H9 (cell line): ENCODE measurements at regions not wholly inside any gene's neighbourhood (a gene's known extent, or its start where the extent isn't known, plus 50 kb on each side); places are given as distances from the start of the nearest gene placed in this dataset.

Experiments
- DNase-seq: peaks from one replicate; pipeline ENCODE4 v3.0.0-alpha.2; 2017
- H2AFZ ChIP-seq: one replicate; pipeline ENCODE4 v1.6.1; 2013; ENCODE audit warnings: mild to moderate bottlenecking, low read length, control low read depth, moderate library complexity
- H2AK5ac ChIP-seq: 2 replicates; pipeline ENCODE4 v1.6.1; 2013; ENCODE audit warnings: low read length, control low read depth, mixed read lengths; ENCODE audit not compliant: insufficient read length
- H2BK120ac ChIP-seq: one replicate; pipeline ENCODE4 v1.6.1; 2013; ENCODE audit warnings: low read depth, mild to moderate bottlenecking, low read length, control low read depth, inconsistent platforms; ENCODE audit not compliant: poor library complexity, severe bottlenecking
- H2BK12ac ChIP-seq: 2 replicates; pipeline ENCODE4 v1.6.1; 2013; ENCODE audit warnings: low read length, control low read depth, mixed read lengths, low read depth; ENCODE audit not compliant: insufficient read length
- H2BK15ac ChIP-seq: 2 replicates; pipeline ENCODE4 v1.6.1; 2013; ENCODE audit warnings: low read depth, low read length, control low read depth
- H2BK20ac ChIP-seq: one replicate; pipeline ENCODE4 v1.6.1; 2013; ENCODE audit warnings: low read depth, mild to moderate bottlenecking, low read length, control low read depth, inconsistent platforms; ENCODE audit not compliant: poor library complexity, severe bottlenecking
- H2BK5ac ChIP-seq: 2 replicates; pipeline ENCODE4 v1.6.1; 2013; ENCODE audit warnings: low read length, control low read depth, mixed read lengths; ENCODE audit not compliant: insufficient read length
- H3K14ac ChIP-seq: 2 replicates; pipeline ENCODE4 v1.6.1; 2013; ENCODE audit warnings: low read length, control low read depth; ENCODE audit not compliant: insufficient read depth
- H3K18ac ChIP-seq: 2 replicates; pipeline ENCODE4 v1.6.1; 2013; ENCODE audit warnings: low read depth, mild to moderate bottlenecking, mixed read lengths, low read length, control low read depth; ENCODE audit not compliant: insufficient read length
- H3K23ac ChIP-seq: 2 replicates; pipeline ENCODE4 v1.6.1; 2013; ENCODE audit warnings: low read length, control low read depth, mixed read lengths, low read depth; ENCODE audit not compliant: insufficient read length
- H3K23me2 ChIP-seq: 2 replicates; pipeline ENCODE4 v1.6.1; 2013; ENCODE audit warnings: low read depth, mild to moderate bottlenecking, mixed read lengths, low read length, control low read depth; ENCODE audit not compliant: insufficient read length, poor library complexity, severe bottlenecking
- H3K27ac ChIP-seq: 2 replicates; pipeline ENCODE4 v1.5.1; 2013; ENCODE audit warnings: low read length, control low read depth, mixed read lengths, low read depth; ENCODE audit not compliant: insufficient read length
- H3K27me3 ChIP-seq: 2 replicates; pipeline ENCODE4 v1.6.1; 2013; ENCODE audit warnings: low read length, control low read depth, inconsistent platforms; ENCODE audit not compliant: insufficient read depth
- H3K4ac ChIP-seq: 2 replicates; pipeline ENCODE4 v1.6.1; 2013; ENCODE audit warnings: low read depth, mild to moderate bottlenecking, control low read depth, inconsistent platforms, low read length, moderate library complexity
- H3K4me1 ChIP-seq: 2 replicates; pipeline ENCODE4 v1.6.1; 2013; ENCODE audit warnings: low read length, control low read depth, inconsistent platforms; ENCODE audit not compliant: insufficient read depth
- H3K4me2 ChIP-seq: 2 replicates; pipeline ENCODE4 v1.6.1; 2013; ENCODE audit warnings: low read length, control low read depth, mixed read lengths; ENCODE audit not compliant: insufficient read length, insufficient read depth
- H3K56ac ChIP-seq: 2 replicates; pipeline ENCODE4 v1.6.1; 2013; ENCODE audit warnings: low read depth, mild to moderate bottlenecking, mixed read lengths, low read length, control low read depth; ENCODE audit not compliant: insufficient read length
- H3K79me1 ChIP-seq: 2 replicates; pipeline ENCODE4 v1.6.1; 2013; ENCODE audit warnings: low read depth, mild to moderate bottlenecking, moderate library complexity, low read length, control low read depth, inconsistent platforms; ENCODE audit not compliant: insufficient read depth, poor library complexity, severe bottlenecking
- H3K79me2 ChIP-seq: 2 replicates; pipeline ENCODE4 v1.6.1; 2013; ENCODE audit warnings: low read length, control low read depth, inconsistent platforms; ENCODE audit not compliant: insufficient read depth
- H3K9ac ChIP-seq: 2 replicates; pipeline ENCODE4 v1.6.1; 2013; ENCODE audit warnings: low read length, control low read depth, mixed read lengths; ENCODE audit not compliant: insufficient read length; ENCODE audit errors: extremely low read depth
- H3K9me3 ChIP-seq: one replicate; pipeline ENCODE4 v1.6.1; 2013; ENCODE audit warnings: low read depth, low read length, inconsistent platforms; ENCODE audit not compliant: control insufficient read depth
- H3T11ph ChIP-seq: one replicate; pipeline ENCODE4 v1.6.1; 2013; ENCODE audit warnings: mild to moderate bottlenecking, low read length, control low read depth, inconsistent platforms
- H4K20me1 ChIP-seq: one replicate; pipeline ENCODE4 v1.6.1; 2013; ENCODE audit not compliant: control insufficient read depth, insufficient read length, insufficient read depth
- H4K5ac ChIP-seq: 2 replicates; pipeline ENCODE4 v1.6.1; 2013; ENCODE audit warnings: low read depth, mild to moderate bottlenecking, mixed read lengths, low read length, control low read depth; ENCODE audit not compliant: insufficient read length
- H4K8ac ChIP-seq: replicated peaks from 2 replicates; pipeline ENCODE4 v1.6.1; 2013; ENCODE audit warnings: low read length, control low read depth, mixed read lengths, low read depth; ENCODE audit not compliant: insufficient read length
- H4K91ac ChIP-seq: 2 replicates; pipeline ENCODE4 v1.6.1; 2013; ENCODE audit warnings: low read depth, mild to moderate bottlenecking, moderate library complexity, mixed read lengths, low read length, control low read depth; ENCODE audit not compliant: insufficient read length
- H3K27ac Mint-ChIP-seq, 3 experiments: 2 replicates in 2 of 3; 3 replicates in 1 of 3; pipeline ENCODE4 v1.8.0; 2020 to 2021; ENCODE audit warnings: mixed read lengths in 3 of 3, mild to moderate bottlenecking in 1 of 3, moderate library complexity in 1 of 3
- H3K27me3 Mint-ChIP-seq: 2 replicates; pipeline ENCODE4 v1.8.0; 2021; ENCODE audit warnings: low read depth, mild to moderate bottlenecking, moderate library complexity, mixed read lengths
- H3K36me3 Mint-ChIP-seq, 3 experiments: 2 replicates in 2 of 3; 3 replicates in 1 of 3; pipeline ENCODE4 v1.8.0; 2020 to 2021; ENCODE audit warnings: low read depth in 3 of 3, mixed read lengths in 3 of 3; ENCODE audit not compliant: insufficient read depth in 1 of 3
- H3K4me1 Mint-ChIP-seq, 2 experiments: 2 replicates each; pipeline ENCODE4 v1.8.0; 2020; ENCODE audit warnings: mixed read lengths in 2 of 2
- H3K4me3 Mint-ChIP-seq, 2 experiments: 2 replicates in 1 of 2; 3 replicates in 1 of 2; pipeline ENCODE4 v1.8.0; 2020 to 2021; ENCODE audit warnings: mild to moderate bottlenecking in 2 of 2, mixed read lengths in 2 of 2, moderate library complexity in 1 of 2
- H3K9me3 Mint-ChIP-seq, 2 experiments: 2 replicates in 1 of 2; 3 replicates in 1 of 2; pipeline ENCODE4 v1.8.0; 2020; ENCODE audit warnings: mild to moderate bottlenecking in 2 of 2, mixed read lengths in 2 of 2, moderate library complexity in 1 of 2
- WGBS: extraction: QIAGEN DNeasy Blood & Tissue Kit; methylation state at CpG from one replicate; pipeline ENCODE4 v1.1.7; 2013; ENCODE audit warnings: missing lambda C conversion rate, low lambda C conversion rate, mixed read lengths; ENCODE audit not compliant: insufficient read length; ENCODE audit errors: extremely low coverage; 5-methylcytosine and 5-hydroxymethylcytosine counted together
- TF ChIP-seq, protein P1 (sequence below): fragments of 200-600 bp; sonication (generic); conservative IDR thresholded peaks from 3 replicates; pipeline ENCODE4 v1.8.0; 2021; ENCODE audit warnings: antibody characterized with exemption, mild to moderate bottlenecking

DNA sequence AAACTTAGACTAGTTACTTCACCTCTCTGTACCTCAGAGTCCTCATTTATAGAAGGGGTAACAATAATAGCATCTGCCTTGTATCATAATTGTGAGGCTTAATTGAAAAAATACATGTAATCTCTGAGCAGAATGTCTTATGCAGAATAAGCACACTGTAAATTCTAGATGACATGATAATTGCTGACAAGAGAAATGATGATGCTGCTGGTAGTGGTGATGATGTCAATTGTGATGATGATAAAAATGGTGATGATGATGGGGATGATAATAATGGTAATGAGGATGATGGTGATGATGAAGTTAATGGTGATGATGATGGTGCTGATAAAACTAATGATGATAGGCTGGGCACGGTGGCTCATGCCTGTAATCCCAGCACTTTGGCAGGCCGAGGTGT is 346.1 kb upstream of the CDH4 start:
- no peak overlapping the region for H2BK20ac ChIP-seq
- H3K9ac ChIP-seq = no peak overlapping the region
- WGBS = no CpG with 5 or more reads among the region's 2 CpGs
- no peaks in the 10 kb centered on the region for H3K79me2 ChIP-seq
- H3K23me2 ChIP-seq = no peaks in the 10 kb centered on the region
- no peak overlapping the region for H2AK5ac ChIP-seq
- H4K91ac ChIP-seq = no peak overlapping the region
- TF ChIP-seq, protein P1, sequence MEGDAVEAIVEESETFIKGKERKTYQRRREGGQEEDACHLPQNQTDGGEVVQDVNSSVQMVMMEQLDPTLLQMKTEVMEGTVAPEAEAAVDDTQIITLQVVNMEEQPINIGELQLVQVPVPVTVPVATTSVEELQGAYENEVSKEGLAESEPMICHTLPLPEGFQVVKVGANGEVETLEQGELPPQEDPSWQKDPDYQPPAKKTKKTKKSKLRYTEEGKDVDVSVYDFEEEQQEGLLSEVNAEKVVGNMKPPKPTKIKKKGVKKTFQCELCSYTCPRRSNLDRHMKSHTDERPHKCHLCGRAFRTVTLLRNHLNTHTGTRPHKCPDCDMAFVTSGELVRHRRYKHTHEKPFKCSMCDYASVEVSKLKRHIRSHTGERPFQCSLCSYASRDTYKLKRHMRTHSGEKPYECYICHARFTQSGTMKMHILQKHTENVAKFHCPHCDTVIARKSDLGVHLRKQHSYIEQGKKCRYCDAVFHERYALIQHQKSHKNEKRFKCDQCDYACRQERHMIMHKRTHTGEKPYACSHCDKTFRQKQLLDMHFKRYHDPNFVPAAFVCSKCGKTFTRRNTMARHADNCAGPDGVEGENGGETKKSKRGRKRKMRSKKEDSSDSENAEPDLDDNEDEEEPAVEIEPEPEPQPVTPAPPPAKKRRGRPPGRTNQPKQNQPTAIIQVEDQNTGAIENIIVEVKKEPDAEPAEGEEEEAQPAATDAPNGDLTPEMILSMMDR = no peak
- DNase-seq = no peak
- H3K27ac ChIP-seq = no peak overlapping the region
- H3K4me1 ChIP-seq = peaks cover 5% of the 10 kb centered on the region; the same call in 1 of the 2 replicates
- no peaks in the 10 kb centered on the region for H4K20me1 ChIP-seq
- H3K36me3 Mint-ChIP-seq = peaks cover 0 to 8% (median 6%) of the 10 kb centered on the region in 3 experiments; a peak in 3 of 7 replicates
- no peak overlapping the region for H4K5ac ChIP-seq
- no peaks in the 10 kb centered on the region for H3K9me3 ChIP-seq
- H3T11ph ChIP-seq = no peak overlapping the region
- H3K4me3 Mint-ChIP-seq = no peak overlapping the region
- H3K4me2 ChIP-seq = no peak overlapping the region
- no peaks in the 10 kb centered on the region for H3K79me1 ChIP-seq
- H2BK12ac ChIP-seq = no peak overlapping the region
- H2BK5ac ChIP-seq = no peak overlapping the region
- no peak overlapping the region for H3K18ac ChIP-seq
- H3K27me3 Mint-ChIP-seq = peaks cover 28% of the 10 kb centered on the region
- no peak overlapping the region for H2AFZ ChIP-seq
- no peak overlapping the region for H3K27ac Mint-ChIP-seq
- no peak overlapping the region for H3K23ac ChIP-seq
- H3K27me3 ChIP-seq = 0 out of 2 replicates have a peak, but pooled peaks cover 2% of the 10 kb centered on the region
- H2BK15ac ChIP-seq = no peak overlapping the region
- H4K8ac ChIP-seq = no peak overlapping the region
- H3K14ac ChIP-seq = no peak overlapping the region
- no peak overlapping the region for H3K4ac ChIP-seq
- peaks cover 5% of the 10 kb centered on the region in 2 experiments for H3K4me1 Mint-ChIP-seq
- H2BK120ac ChIP-seq = no peak overlapping the region
- no peak overlapping the region for H3K56ac ChIP-seq
- H3K9me3 Mint-ChIP-seq = peaks cover 10 to 11% of the 10 kb centered on the region in 2 experiments
